Germinal center (tissue), 1 donor: ENCODE measurements at regions not wholly inside any gene's neighbourhood (a gene's known extent, or its start where the extent isn't known, plus 50 kb on each side); places are given as distances from the start of the nearest gene placed in this dataset.
"Not testable (repeated sequence)": the region's sequence is repeated elsewhere in the genome, so short reads cannot be mapped to it uniquely, and the experiment has no call there.

Experiments
- DNase-seq: peaks from one replicate; pipeline ENCODE4 v3.0.0; 2012; ENCODE audit warnings: mixed read lengths, low spot score

GRCh38 chr9:81072758-81073157 is 616.6 kb downstream of the TLE1 start:
- DNase-seq = no peak

DNA sequence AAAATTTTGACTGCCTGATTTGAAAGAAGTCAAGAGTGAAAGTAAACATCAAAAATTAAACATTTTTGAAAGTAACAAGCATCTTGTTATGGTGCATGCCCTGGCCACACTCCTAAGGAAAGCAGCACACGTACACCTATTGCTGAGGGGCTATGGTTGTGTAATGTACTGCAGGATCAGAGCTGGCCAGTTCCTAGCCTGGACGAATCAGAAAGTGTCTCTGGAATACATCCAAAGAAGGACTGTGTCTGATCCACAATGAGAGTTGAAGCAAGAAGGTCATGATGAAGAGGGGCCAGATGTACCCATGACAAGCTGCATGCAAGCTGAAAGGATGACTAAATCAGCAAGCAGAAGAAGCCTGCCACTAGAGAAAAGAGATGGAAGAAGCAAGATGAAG is 618.2 kb downstream of the TLE1 start:
- no peak for DNase-seq

GRCh38 chr9:81070689-81071088 is 618.7 kb downstream of the TLE1 start:
- DNase-seq = no peak

DNA sequence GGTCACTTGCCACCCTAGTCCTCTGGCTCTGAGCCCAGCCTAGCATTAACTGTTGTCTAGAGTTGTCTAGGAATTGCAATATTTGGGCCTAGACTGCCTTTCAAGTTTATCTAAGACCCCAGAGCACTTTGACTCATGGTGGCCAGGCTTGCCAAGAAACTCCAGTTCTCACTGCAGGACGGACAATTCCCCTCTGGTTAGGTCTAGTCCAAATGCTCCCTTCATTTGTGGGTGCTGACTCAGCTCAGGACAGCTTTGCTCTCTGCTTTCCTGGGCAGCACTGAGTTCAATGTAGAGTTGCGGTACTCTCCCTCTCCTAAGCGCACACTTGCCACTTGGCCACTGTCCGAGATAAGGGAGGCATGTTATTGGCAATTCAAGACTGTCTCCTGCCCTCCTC is 619.4 kb downstream of the TLE1 start:
- DNase-seq = no peak

DNA sequence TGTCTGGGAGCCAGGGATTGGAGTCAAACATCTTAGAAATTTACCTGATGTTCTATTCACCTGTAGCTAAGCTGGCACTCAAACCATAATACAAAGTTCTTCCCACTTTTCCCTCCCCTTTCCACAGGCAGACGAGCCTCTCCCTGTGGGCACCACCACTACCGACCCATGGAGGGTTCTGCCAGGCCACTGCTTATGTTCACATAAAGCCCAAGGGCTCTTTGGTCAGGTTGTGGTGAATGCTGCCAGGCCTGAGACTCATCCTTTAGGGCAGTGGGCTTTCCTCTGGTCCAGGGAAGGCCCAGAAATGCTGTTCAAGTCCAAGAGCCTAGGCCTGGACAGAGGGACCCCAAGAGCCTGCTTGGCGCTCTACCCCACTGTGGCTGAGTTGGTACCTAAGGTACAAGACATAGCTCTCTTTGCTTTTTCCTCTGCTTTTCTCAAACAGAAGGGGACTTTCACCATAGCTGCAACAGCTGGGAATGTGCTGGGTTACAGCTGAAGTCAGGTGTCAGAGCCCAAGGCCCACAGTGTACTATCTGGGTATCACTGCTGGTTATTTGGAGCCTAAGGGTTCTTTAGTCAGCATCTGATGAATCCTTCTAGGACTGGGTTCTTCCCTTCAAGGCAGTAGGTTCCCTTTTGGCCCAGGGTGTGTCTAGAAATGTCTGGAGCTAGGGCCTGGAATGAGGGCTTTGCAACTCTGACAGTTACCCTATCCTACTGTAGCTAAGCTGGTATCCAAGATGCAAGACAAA is 620.1 kb downstream of the TLE1 start:
- DNase-seq = no peak

GRCh38 chr9:81062995-81063394 is 626.4 kb downstream of the TLE1 start:
- DNase-seq = not testable (repeated sequence)

GRCh38 chr9:81058782-81059181 is 630.6 kb downstream of the TLE1 start:
- DNase-seq = no peak

DNA sequence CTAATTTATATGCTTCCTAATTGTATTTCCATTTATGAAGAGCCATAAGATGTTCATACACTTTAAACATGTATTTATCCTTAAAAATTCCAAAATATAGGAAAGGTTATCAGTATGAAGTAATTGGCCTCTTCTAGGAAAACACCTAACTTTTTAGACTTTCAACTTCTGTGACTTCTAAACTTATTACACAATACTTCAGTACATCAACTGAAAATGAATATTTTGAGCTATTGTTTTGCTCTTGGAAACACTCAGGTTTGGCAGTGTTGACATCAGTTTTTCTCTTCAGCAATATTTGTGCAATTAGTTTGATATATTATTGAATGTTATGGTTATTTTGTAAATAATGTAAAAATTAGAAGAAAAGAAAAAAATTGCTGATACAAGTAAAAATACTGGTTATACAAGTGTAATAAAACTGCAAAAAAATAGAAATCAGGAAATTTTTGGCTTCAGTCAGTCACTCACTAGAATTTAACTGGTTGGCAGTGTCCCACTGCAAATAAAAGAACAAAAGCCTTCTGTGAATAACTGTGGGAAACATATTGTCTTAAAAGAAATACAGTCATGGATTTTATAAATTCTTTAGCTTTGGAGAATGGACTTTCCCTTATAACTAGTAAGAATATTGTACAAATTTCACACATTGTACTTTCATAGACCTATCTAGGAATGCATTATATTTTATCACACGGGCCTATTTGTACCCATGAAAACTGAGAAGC is 635.9 kb downstream of the TLE1 start:
- DNase-seq = no peak

GRCh38 chr9:81052846-81053245 is 636.5 kb downstream of the TLE1 start:
- no peak for DNase-seq

DNA sequence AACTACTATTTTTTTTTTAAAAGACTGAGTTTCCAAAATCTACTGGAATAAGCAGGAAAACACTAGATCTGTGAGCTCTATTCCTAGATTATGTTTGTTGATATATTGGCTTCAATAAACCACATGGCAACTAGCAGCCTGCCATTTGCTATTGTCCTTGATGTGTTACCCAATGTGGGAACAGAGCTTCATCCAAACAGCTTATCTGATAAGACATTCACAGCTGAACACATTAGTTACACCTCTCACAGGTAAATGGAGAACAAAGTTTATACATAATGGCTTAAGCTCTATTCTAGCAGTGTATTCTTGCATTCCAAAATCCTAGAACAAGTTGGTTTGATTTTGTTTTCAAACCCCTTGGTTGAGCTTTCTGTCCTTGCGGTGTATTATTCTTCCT is 642.1 kb downstream of the TLE1 start:
- no peak for DNase-seq

DNA sequence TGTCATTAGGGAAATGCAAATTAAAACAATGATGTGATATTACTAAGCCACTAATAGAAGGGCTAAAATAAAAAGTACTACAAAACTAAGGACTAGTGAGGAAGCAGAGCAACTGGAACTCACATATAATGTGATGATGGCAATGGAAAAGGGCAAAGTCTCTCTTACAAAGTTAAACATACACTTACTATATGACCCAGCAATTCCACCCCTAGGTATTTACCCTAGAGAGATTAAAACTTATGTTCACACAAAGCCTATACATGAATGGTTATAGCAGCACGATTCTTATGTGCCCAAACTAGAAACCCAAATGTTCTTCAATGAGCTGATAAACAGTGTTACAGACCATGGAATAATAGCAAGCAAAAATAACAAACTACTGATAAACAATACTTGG is 643.7 kb downstream of the TLE1 start:
- DNase-seq = no peak

GRCh38 chr9:81037889-81038288 is 651.5 kb downstream of the TLE1 start:
- no peak for DNase-seq

- DNase-seq = no peak
Measured at GRCh38 chr9:81035601-81036000, 653.7 kb downstream of the TLE1 start.

- no peak for DNase-seq
Measured at GRCh38 chr9:81035171-81035570, 654.2 kb downstream of the TLE1 start.

GRCh38 chr9:81032831-81033230 is 656.5 kb downstream of the TLE1 start:
- no peak for DNase-seq

DNA sequence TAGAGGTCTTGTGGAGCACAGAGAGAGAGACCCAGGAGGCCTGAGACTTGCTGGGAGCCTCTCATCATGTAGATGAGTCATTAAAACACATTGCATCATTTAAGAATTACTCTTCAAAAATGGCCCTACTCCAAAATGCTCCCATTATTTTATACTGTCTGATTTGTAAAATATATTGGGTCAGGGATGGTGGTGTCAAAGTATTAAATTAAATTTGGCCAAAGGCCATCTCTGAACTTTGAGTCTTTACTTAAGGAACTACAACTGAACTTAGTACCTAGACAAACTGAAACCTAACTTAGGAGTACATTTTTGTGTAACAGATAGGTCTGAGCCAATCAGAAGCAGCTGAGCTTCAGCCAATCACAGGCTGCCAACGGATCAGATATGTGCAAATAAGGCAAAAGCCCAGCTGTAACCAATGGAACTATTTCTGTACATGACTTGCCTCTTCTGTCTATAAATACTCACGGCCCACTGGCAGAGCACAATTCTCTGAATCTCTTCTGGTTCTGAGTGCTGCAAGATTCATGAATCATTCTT is 657.2 kb downstream of the TLE1 start:
- DNase-seq = no peak

GRCh38 chr9:81031422-81032029 is 657.8 kb downstream of the TLE1 start:
- no peak for DNase-seq

DNA sequence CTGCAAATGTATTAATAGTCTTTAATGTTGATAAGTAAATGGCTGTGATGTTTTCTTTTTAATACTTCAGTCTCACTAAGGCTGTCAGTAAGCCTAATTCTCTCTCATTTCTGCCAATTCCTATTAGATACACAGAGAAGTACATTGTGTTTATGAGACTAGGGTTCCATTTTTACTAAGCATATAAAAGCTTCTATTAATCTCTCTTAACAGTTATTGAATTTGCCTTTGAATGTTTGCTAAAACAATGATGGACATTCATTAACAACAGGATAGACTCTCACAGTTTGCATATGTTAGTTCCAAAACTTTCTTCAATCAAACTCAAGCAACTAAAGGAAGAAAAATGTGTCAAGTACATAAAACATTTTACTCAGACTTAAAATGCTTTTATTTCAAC is 659.3 kb downstream of the TLE1 start:
- no peak for DNase-seq

GRCh38 chr9:81028504-81028903 is 660.8 kb downstream of the TLE1 start:
- DNase-seq = no peak

- DNase-seq = no peak
Measured at GRCh38 chr9:81022177-81022576, 667.2 kb downstream of the TLE1 start.

DNA sequence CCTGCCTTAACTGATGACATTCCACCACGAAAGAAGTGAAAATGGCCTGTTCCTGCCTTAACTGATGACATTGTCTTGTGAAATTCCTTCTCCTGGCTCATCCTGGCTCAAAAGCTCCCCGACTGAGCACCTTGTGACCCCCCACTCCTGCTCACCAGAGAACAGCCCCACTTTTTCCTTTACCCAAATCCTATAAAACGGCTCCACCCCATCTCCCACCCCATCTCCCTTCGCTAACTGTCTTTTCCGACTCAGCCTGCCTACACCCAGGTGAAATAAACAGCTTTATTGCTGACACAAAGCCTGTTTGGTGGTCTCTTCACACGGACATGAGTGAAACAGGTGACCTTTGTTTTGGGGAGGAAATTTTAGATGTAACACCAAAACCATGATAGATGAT is 674.4 kb downstream of the TLE1 start:
- DNase-seq = not testable (repeated sequence)

DNA sequence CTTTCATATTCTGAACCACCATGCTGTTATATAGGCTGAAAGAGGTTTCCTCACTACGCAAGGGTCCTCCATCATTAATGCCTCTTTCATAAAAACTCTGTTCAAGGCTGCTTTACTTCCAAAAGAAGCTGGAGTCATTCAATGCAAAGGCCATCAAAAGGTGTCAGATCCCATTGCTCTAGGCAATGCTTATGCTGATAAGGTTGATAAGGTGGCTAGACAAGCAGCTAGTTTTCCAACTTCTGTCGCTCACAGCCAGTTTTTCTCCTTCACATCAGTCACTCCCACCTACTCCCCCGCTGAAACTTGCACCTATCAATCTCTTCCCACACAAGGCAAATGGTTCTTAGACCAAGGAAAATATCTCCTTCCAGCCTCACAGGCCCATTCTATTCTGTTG is 676.2 kb downstream of the TLE1 start:
- not testable (repeated sequence) for DNase-seq

- no peak for DNase-seq
Measured at GRCh38 chr9:81002906-81003305, 686.4 kb downstream of the TLE1 start.
